ENCODE measurements at regions not wholly inside any gene's neighbourhood (a gene's known extent, or its start where the extent isn't known, plus 50 kb on each side); places are given as distances from the start of the nearest gene placed in this dataset.

DNA sequence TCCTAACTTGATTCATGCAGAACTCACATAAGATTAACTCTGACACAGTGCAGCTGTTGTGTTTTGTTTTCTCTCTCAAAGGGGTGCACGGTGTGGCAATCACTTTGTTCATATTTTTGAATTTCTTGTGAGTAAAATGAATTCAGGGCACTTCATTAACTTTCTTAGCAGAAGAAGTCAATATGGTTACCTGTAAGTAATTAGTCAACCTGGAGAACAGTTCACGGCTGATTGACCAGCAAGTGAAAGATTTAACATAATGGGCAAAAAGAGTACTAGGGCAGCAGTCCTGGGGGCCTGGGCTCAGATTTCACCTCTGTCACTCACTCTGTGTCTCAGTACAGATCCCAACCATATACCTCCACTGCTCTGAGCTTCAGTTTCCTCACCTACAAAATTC lies 102.4 kb upstream of the SPTLC3 start:
- H3K4me3 ChIP-seq: no peak overlapping the region
- H3K4me2 ChIP-seq (ENCODE audit: insufficient read depth, low read length): no peak overlapping the region
- ChIA-PET POLR2A (no interaction called here), CTCF (ENCODE audit: low intra/inter-chr PET ratio) (no interaction called here)
- H3K9me3 ChIP-seq (replicated peaks; ENCODE audit: control insufficient read depth, insufficient read depth, low read depth, low read length): no peaks in the 10 kb centered on the region
- no peak for FAIRE-seq
- in situ Hi-C loops (cut with MboI) (no loop called here), intact Hi-C loops (cut with micrococcal nuclease) (no loop called here)
- no peak for TF ChIP-seq TBP (optimal IDR thresholded peaks at IDR 0.05; ENCODE audit: low read depth, low read length)
- TF ChIP-seq HDAC6 (IDR thresholded peaks at IDR 0.05; ENCODE audit: low read depth, low read length): no peak
- TF ChIP-seq KDM5B (IDR thresholded peaks at IDR 0.05; ENCODE audit: insufficient replicate concordance, low read depth, low read length): no peak
- TF ChIP-seq CCAR2 (IDR thresholded peaks at IDR 0.05; ENCODE audit: low read depth, low read length): no peak
- TF ChIP-seq, protein P1, sequence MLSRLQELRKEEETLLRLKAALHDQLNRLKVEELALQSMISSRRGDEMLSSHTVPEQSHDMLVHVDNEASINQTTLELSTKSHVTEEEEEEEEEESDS (CRISPR knock-in tag; IDR thresholded peaks at IDR 0.05): no peak
- TF ChIP-seq RBM39 (optimal IDR thresholded peaks at IDR 0.05; ENCODE audit: low read depth, low read length): no peak
- no peak for TF ChIP-seq PURB (CRISPR knock-in tag; IDR thresholded peaks at IDR 0.05; ENCODE audit: low read depth)
- no peaks in the 10 kb centered on the region for H3K4me1 ChIP-seq (replicated peaks in 1 of 2; ENCODE audit: control insufficient read depth in 2 of 2, insufficient read depth in 2 of 2, low read length in 2 of 2)
- BruUV-seq (replicated peaks): no TSS peak
- no peak overlapping the region for H3K9ac ChIP-seq (ENCODE audit: insufficient read depth in 1 of 2, low read depth in 2 of 2, low read length in 2 of 2)
- no peaks in the 10 kb centered on the region for H4K20me1 ChIP-seq (replicated peaks; ENCODE audit: control insufficient read depth, insufficient read depth, low read length)
- no peak overlapping the region for H3K27ac ChIP-seq (ENCODE audit: extremely low read depth, low read depth, low read length)
- H3K36me3 ChIP-seq (ENCODE audit: control insufficient read depth, insufficient read depth, low read length): no peaks in the 10 kb centered on the region
- no peaks in the 10 kb centered on the region for H3K27me3 ChIP-seq (ENCODE audit: control insufficient read depth in 2 of 2, insufficient read depth in 2 of 2, low read length in 2 of 2)
- no peak for ATAC-seq
- no peaks in the 10 kb centered on the region for H3K9me1 ChIP-seq (ENCODE audit: control insufficient read depth, insufficient read depth, low read length)
- no peak for DNase-seq (ENCODE audit: extremely low read depth in 1 of 4, low spot score in 3 of 4)
- 0% methylated on average over 2 of the region's 2 CpGs for WGBS (ENCODE audit: insufficient coverage, low coverage, missing lambda C conversion rate)
- H2AFZ ChIP-seq (ENCODE audit: low read depth, low read length): no peak overlapping the region
- no peaks in the 10 kb centered on the region for H3K79me2 ChIP-seq (ENCODE audit: control insufficient read depth, insufficient read depth, low read length)

DNA sequence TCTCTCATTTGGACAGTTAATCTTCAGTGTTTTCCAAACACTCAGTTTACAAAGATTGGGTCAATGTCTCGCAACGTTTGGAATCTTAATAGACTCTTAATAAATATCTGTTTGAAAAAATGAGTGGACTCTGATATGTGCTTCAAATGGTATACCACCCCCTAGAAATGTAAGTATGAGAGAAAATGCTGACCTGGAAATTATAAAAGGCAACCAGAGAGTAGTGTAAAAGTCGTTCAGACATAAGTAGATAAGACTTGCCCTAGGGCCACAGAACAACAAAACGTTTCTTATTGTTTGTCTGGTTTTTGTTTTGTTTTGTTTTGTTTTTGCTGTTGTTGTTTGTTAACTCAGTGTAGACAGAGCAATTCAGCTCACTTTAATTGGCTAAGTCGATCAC lies 97.4 kb upstream of the SPTLC3 start:
- WGBS (ENCODE audit: insufficient coverage, low coverage, missing lambda C conversion rate): 0% methylated on average over 5 of the region's 5 CpGs
- CTCF ChIA-PET (ENCODE audit: low intra/inter-chr PET ratio): no interaction called here

More for the DNA sequence above, 97.4 kb upstream of the SPTLC3 start:
- Histone ChIP-seq H3K4me3 (no peak overlapping the region), H3K9me3 (replicated peaks; ENCODE audit: control insufficient read depth, insufficient read depth, low read depth, low read length) (no peaks in the 10 kb centered on the region), H3K79me2 (ENCODE audit: control insufficient read depth, insufficient read depth, low read length) (no peaks in the 10 kb centered on the region), H3K27me3 (ENCODE audit: control insufficient read depth in 2 of 2, insufficient read depth in 2 of 2, low read length in 2 of 2) (no peaks in the 10 kb centered on the region), H3K4me1 (replicated peaks in 1 of 2; ENCODE audit: control insufficient read depth in 2 of 2, insufficient read depth in 2 of 2, low read length in 2 of 2) (no peaks in the 10 kb centered on the region), H3K27ac (ENCODE audit: extremely low read depth, low read depth, low read length) (no peak overlapping the region), H3K9me1 (ENCODE audit: control insufficient read depth, insufficient read depth, low read length) (no peaks in the 10 kb centered on the region), H4K20me1 (replicated peaks; ENCODE audit: control insufficient read depth, insufficient read depth, low read length) (no peaks in the 10 kb centered on the region), H3K36me3 (ENCODE audit: control insufficient read depth, insufficient read depth, low read length) (no peaks in the 10 kb centered on the region), H3K9ac (ENCODE audit: insufficient read depth in 1 of 2, low read depth in 2 of 2, low read length in 2 of 2) (no peak overlapping the region), H2AFZ (ENCODE audit: low read depth, low read length) (no peak overlapping the region), H3K4me2 (ENCODE audit: insufficient read depth, low read length) (no peak overlapping the region)
- in situ Hi-C loops (cut with MboI): no loop called here
- no TSS peak for BruUV-seq (replicated peaks)
- FAIRE-seq (no peak), DNase-seq (ENCODE audit: extremely low read depth in 1 of 4, low spot score in 3 of 4) (no peak), ATAC-seq (no peak)
- POLR2A ChIA-PET: no interaction called here
- TF ChIP-seq SMARCE1 (IDR thresholded peaks at IDR 0.05) (no peak), HNRNPH1 (optimal IDR thresholded peaks at IDR 0.05; ENCODE audit: low read depth, low read length) (no peak), ZNF217 (CRISPR knock-in tag; IDR thresholded peaks at IDR 0.05) (no peak), SNIP1 (IDR thresholded peaks at IDR 0.05; ENCODE audit: low read depth) (no peak), HIVEP1 (CRISPR knock-in tag; IDR thresholded peaks at IDR 0.05) (no peak)
- TF ChIP-seq, protein P2, sequence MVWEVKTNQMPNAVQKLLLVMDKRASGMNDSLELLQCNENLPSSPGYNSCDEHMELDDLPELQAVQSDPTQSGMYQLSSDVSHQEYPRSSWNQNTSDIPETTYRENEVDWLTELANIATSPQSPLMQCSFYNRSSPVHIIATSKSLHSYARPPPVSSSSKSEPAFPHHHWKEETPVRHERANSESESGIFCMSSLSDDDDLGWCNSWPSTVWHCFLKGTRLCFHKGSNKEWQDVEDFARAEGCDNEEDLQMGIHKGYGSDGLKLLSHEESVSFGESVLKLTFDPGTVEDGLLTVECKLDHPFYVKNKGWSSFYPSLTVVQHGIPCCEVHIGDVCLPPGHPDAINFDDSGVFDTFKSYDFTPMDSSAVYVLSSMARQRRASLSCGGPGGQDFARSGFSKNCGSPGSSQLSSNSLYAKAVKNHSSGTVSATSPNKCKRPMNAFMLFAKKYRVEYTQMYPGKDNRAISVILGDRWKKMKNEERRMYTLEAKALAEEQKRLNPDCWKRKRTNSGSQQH (CRISPR knock-in tag; IDR thresholded peaks at IDR 0.05): no peak
- TF ChIP-seq, protein P3, sequence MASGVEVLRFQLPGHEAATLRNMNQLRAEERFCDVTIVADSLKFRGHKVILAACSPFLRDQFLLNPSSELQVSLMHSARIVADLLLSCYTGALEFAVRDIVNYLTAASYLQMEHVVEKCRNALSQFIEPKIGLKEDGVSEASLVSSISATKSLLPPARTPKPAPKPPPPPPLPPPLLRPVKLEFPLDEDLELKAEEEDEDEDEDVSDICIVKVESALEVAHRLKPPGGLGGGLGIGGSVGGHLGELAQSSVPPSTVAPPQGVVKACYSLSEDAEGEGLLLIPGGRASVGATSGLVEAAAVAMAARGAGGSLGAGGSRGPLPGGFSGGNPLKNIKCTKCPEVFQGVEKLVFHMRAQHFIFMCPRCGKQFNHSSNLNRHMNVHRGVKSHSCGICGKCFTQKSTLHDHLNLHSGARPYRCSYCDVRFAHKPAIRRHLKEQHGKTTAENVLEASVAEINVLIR (CRISPR knock-in tag; IDR thresholded peaks at IDR 0.05): no peak
- intact Hi-C loops (cut with micrococcal nuclease): no loop called here
